ENCODE measurements at regions not wholly inside any gene's neighbourhood (a gene's known extent, or its start where the extent isn't known, plus 50 kb on each side); places are given as distances from the start of the nearest gene placed in this dataset.

GRCh38 chr15:94606286-94606685 lies 374.9 kb downstream of the MCTP2 start:
- Histone ChIP-seq H3K27me3 (no peaks in the 10 kb centered on the region), H3K9me3 (no peaks in the 10 kb centered on the region), H3K27ac (no peak overlapping the region), H3K4me1 (no peaks in the 10 kb centered on the region), H3K36me3 (no peaks in the 10 kb centered on the region), H3K4me3 (no peak overlapping the region)
- intact Hi-C loops (cut with DNase I; ENCODE audit: low total_unique reads), result no loop called here
- TF ChIP-seq CTCF (IDR thresholded peaks at IDR 0.05), result no peak
- no peak for DNase-seq

- no peak overlapping the region for H3K27ac ChIP-seq
Measured at GRCh38 chr15:94607176-94607654, 375.9 kb downstream of the MCTP2 start.

GRCh38 chr15:94610069-94610468 lies 378.7 kb downstream of the MCTP2 start:
- intact Hi-C loops (cut with DNase I; ENCODE audit: low total_unique reads), result no loop called here
- no peak overlapping the region for H3K27ac ChIP-seq
- no peaks in the 10 kb centered on the region for H3K9me3 ChIP-seq
- no peak for DNase-seq
- no peaks in the 10 kb centered on the region for H3K4me1 ChIP-seq
- no peak overlapping the region for H3K4me3 ChIP-seq
- no peaks in the 10 kb centered on the region for H3K36me3 ChIP-seq
- H3K27me3 ChIP-seq, result no peaks in the 10 kb centered on the region
- no peak for TF ChIP-seq CTCF (IDR thresholded peaks at IDR 0.05)

More at GRCh38 chr15:94607176-94607654, 375.9 kb downstream of the MCTP2 start:
- Histone ChIP-seq H3K4me1 (no peaks in the 10 kb centered on the region), H3K4me3 (no peak overlapping the region), H3K27me3 (no peaks in the 10 kb centered on the region), H3K36me3 (no peaks in the 10 kb centered on the region), H3K9me3 (no peaks in the 10 kb centered on the region)
- intact Hi-C loops (cut with DNase I; ENCODE audit: low total_unique reads), result no loop called here
- peak; percentile 66 to 68 for DNase-seq
- TF ChIP-seq CTCF (IDR thresholded peaks at IDR 0.05), result no peak

GRCh38 chr15:94610485-94610884 lies 379.1 kb downstream of the MCTP2 start:
- DNase-seq, result no peak
- intact Hi-C loops (cut with DNase I; ENCODE audit: low total_unique reads), result no loop called here
- H3K9me3 ChIP-seq, result no peaks in the 10 kb centered on the region
- no peak overlapping the region for H3K27ac ChIP-seq
- no peaks in the 10 kb centered on the region for H3K27me3 ChIP-seq
- no peaks in the 10 kb centered on the region for H3K36me3 ChIP-seq
- no peak overlapping the region for H3K4me3 ChIP-seq
- TF ChIP-seq CTCF (IDR thresholded peaks at IDR 0.05), result no peak
- no peaks in the 10 kb centered on the region for H3K4me1 ChIP-seq

- Histone ChIP-seq H3K36me3 (no peaks in the 10 kb centered on the region), H3K4me1 (no peaks in the 10 kb centered on the region), H3K27me3 (no peaks in the 10 kb centered on the region), H3K27ac (no peak overlapping the region), H3K4me3 (no peak overlapping the region), H3K9me3 (no peaks in the 10 kb centered on the region)
- intact Hi-C loops (cut with DNase I; ENCODE audit: low total_unique reads), result no loop called here
- DNase-seq, result no peak
- TF ChIP-seq CTCF (IDR thresholded peaks at IDR 0.05), result no peak
Measured at GRCh38 chr15:94611656-94612055, 380.3 kb downstream of the MCTP2 start.

- H3K27me3 ChIP-seq, result no peaks in the 10 kb centered on the region
- no peak overlapping the region for H3K27ac ChIP-seq
- H3K4me3 ChIP-seq, result no peak overlapping the region
- H3K36me3 ChIP-seq, result no peaks in the 10 kb centered on the region
- intact Hi-C loops (cut with DNase I; ENCODE audit: low total_unique reads), result no loop called here
- DNase-seq, result no peak
- no peak for TF ChIP-seq CTCF (IDR thresholded peaks at IDR 0.05)
- no peaks in the 10 kb centered on the region for H3K4me1 ChIP-seq
- no peaks in the 10 kb centered on the region for H3K9me3 ChIP-seq
Measured at GRCh38 chr15:94615688-94616087, 384.3 kb downstream of the MCTP2 start.
